Kidney (tissue), 13 donors: ENCODE measurements at regions not wholly inside any gene's neighbourhood (a gene's known extent, or its start where the extent isn't known, plus 50 kb on each side); places are given as distances from the start of the nearest gene placed in this dataset.

ENCODE experiments used
- DNase-seq, 5 donors: peaks; one replicate each; pipeline ENCODE4 v3.0.0-alpha.2; 2013 to 2020
- FAIRE-seq: peaks from 2 replicates; lab custom pipeline; 2012; peaks lifted over from hg19 to GRCh38; lab: Jason Lieb, UNC
- H3K27ac ChIP-seq, 2 donors: one replicate each; pipeline ENCODE4 v1.7.0; 2013; ENCODE audit warnings: low read depth in 2 of 2, low read length in 2 of 2, inconsistent platforms in 1 of 2
- H3K27me3 ChIP-seq: one replicate; pipeline ENCODE4 v1.7.1; 2013; ENCODE audit warnings: low read length, inconsistent platforms; ENCODE audit not compliant: control insufficient read depth, insufficient read depth
- H3K36me3 ChIP-seq, 3 donors: one replicate each; pipeline versions ENCODE4 v1.7.0 to v1.7.1; 2013; ENCODE audit warnings: low read length in 3 of 3, control low read depth in 1 of 3, inconsistent platforms in 1 of 3; ENCODE audit not compliant: insufficient read depth in 3 of 3, control insufficient read depth in 2 of 3
- H3K4me1 ChIP-seq, 3 donors: one replicate each; pipeline versions ENCODE4 v1.7.0 to v1.7.1; 2013; ENCODE audit warnings: low read length in 3 of 3, inconsistent platforms in 1 of 3, low read depth in 1 of 3; ENCODE audit not compliant: control insufficient read depth in 2 of 3, insufficient read depth in 2 of 3
- H3K4me3 ChIP-seq, 3 donors: one replicate each; pipeline versions ENCODE4 v1.7.0 to v1.8.1; 2013; ENCODE audit warnings: low read length in 3 of 3, control low read depth in 1 of 3, inconsistent platforms in 1 of 3
- H3K9ac ChIP-seq, 3 donors: one replicate each; pipeline versions ENCODE4 v1.7.0 to v1.7.1; 2013; ENCODE audit warnings: low read length in 3 of 3, control low read depth in 1 of 3, inconsistent platforms in 1 of 3
- H3K9me3 ChIP-seq, 3 donors: one replicate each; pipeline versions ENCODE4 v1.7.0 to v1.7.1; 2013; ENCODE audit warnings: low read length in 3 of 3, control low read depth in 1 of 3, inconsistent platforms in 1 of 3; ENCODE audit not compliant: control insufficient read depth in 2 of 3, insufficient read depth in 1 of 3
- intact Hi-C: fragments of 100-400 bp; cut with DNase I; formaldehyde crosslinking; loops from one replicate; pipeline ENCODE4 v1.11.1; 2022
- TF ChIP-seq, protein P1 (sequence below): IDR thresholded peaks from 3 replicates; pipeline ENCODE4 v1.5.1; 2012; ENCODE audit warnings: mild to moderate bottlenecking, moderate library complexity, borderline replicate concordance; ENCODE audit not compliant: insufficient read depth; ENCODE audit errors: extremely low read depth
- donor health status: control.
- donor health status: control.
- donor health status: control.
- donor health status: control.
- donor health status: control.
- donor health status: DM: yes; HTN: yes; CAD: no.
- donor health status: Normal renal cell carcinoma (clear cell type).

- intact Hi-C loops = no loop called here
Observed at GRCh38 chr11:119932828-119933562, 204.0 kb upstream of the NECTIN1 start.

DNA sequence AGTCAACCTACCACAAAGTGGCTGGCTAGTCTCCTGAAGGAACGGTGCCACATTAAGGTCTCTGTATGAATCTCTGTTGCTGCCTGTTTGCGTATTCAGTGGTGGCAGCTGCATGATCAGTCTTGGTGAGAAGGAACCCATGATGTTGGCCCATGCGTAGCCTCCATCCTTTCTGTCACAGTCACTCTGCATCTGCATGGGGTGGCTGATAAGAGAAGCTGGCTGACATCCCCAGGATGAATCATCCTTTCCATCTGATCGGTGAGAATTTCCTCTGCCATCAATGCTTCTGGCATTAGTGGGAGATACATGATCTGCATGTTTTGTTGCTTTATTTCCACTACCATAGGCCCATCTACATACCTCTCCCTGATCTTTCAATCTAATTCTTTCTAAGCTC lies 199.0 kb upstream of the NECTIN1 start:
- FAIRE-seq (no peak), DNase-seq (no peak)
- Histone ChIP-seq H3K9me3 (no peaks in the 10 kb centered on the region), H3K27me3 (no peaks in the 10 kb centered on the region), H3K27ac (no peak overlapping the region), H3K36me3 (no peaks in the 10 kb centered on the region), H3K9ac (no peak overlapping the region), H3K4me3 (no peak overlapping the region), H3K4me1 (no peaks in the 10 kb centered on the region)
- TF ChIP-seq, protein P1, sequence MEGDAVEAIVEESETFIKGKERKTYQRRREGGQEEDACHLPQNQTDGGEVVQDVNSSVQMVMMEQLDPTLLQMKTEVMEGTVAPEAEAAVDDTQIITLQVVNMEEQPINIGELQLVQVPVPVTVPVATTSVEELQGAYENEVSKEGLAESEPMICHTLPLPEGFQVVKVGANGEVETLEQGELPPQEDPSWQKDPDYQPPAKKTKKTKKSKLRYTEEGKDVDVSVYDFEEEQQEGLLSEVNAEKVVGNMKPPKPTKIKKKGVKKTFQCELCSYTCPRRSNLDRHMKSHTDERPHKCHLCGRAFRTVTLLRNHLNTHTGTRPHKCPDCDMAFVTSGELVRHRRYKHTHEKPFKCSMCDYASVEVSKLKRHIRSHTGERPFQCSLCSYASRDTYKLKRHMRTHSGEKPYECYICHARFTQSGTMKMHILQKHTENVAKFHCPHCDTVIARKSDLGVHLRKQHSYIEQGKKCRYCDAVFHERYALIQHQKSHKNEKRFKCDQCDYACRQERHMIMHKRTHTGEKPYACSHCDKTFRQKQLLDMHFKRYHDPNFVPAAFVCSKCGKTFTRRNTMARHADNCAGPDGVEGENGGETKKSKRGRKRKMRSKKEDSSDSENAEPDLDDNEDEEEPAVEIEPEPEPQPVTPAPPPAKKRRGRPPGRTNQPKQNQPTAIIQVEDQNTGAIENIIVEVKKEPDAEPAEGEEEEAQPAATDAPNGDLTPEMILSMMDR = no peak
- intact Hi-C loops = no loop called here

More at GRCh38 chr11:119932828-119933562, 204.0 kb upstream of the NECTIN1 start:
- DNase-seq (peak in 2 of 5 donors; percentile 42 to 50), FAIRE-seq (no peak)
- TF ChIP-seq, protein P1 = no peak
- Histone ChIP-seq H3K36me3 (no peaks in the 10 kb centered on the region), H3K27me3 (no peaks in the 10 kb centered on the region), H3K9me3 (no peaks in the 10 kb centered on the region), H3K4me1 (no peaks in the 10 kb centered on the region), H3K27ac (no peak overlapping the region), H3K4me3 (no peak overlapping the region), H3K9ac (no peak overlapping the region)

- no peaks in the 10 kb centered on the region for H3K9me3 ChIP-seq
- H3K4me1 ChIP-seq = no peaks in the 10 kb centered on the region
- no peaks in the 10 kb centered on the region for H3K36me3 ChIP-seq
- FAIRE-seq (no peak), DNase-seq (no peak)
- TF ChIP-seq, protein P1 = no peak
- H3K4me3 ChIP-seq = no peak overlapping the region
- H3K27ac ChIP-seq = no peak overlapping the region
- no peaks in the 10 kb centered on the region for H3K27me3 ChIP-seq
- no peak overlapping the region for H3K9ac ChIP-seq
- intact Hi-C loops = no loop called here
Observed at GRCh38 chr11:119924017-119924416, 195.0 kb upstream of the NECTIN1 start.
